Body of pancreas (tissue), 4 donors: ENCODE measurements at regions not wholly inside any gene's neighbourhood (a gene's known extent, or its start where the extent isn't known, plus 50 kb on each side); places are given as distances from the start of the nearest gene placed in this dataset.
"Not testable (repeated sequence)": the region's sequence is repeated elsewhere in the genome, so short reads cannot be mapped to it uniquely, and the experiment has no call there.

Source experiments
- ATAC-seq: fragments of 150-250 bp; one replicate; pipeline ENCODE4 v1.9.1; 2016
- DNase-seq, 4 donors: peaks; one replicate each; pipeline ENCODE4 v3.0.0-alpha.2; 2019
- H3K27ac ChIP-seq, 4 donors: fragments of 200-600 bp; sonication (generic); 1 replicate in 3 of 4; 2 replicates in 1 of 4; pipeline versions ENCODE4 v1.5.1 to v1.6.1; 2016 to 2019; ENCODE audit warnings: mild to moderate bottlenecking in 1 of 4, mixed read lengths in 1 of 4, moderate library complexity in 1 of 4
- H3K27me3 ChIP-seq, 2 donors: fragments of 200-600 bp; sonication (generic); one replicate each; pipeline ENCODE4 v1.6.0; 2016; ENCODE audit warnings: mild to moderate bottlenecking in 1 of 2
- H3K36me3 ChIP-seq, 2 donors: fragments of 200-600 bp; sonication (generic); replicated peaks in 1 of 2; 2 replicates each; pipeline ENCODE4 v1.5.1; 2016; ENCODE audit warnings: low read depth in 2 of 2; ENCODE audit not compliant: insufficient read depth in 1 of 2
- H3K4me1 ChIP-seq: fragments of 200-600 bp; sonication (generic); one replicate; pipeline ENCODE4 v1.6.0; 2016
- H3K4me3 ChIP-seq, 2 donors: fragments of 200-600 bp; sonication (generic); 1 replicate in 1 of 2; 2 replicates in 1 of 2; pipeline ENCODE4 v1.5.1; 2016 to 2019
- H3K9me3 ChIP-seq, 3 donors: fragments of 200-600 bp; sonication (generic); 1 replicate in 2 of 3; 2 replicates in 1 of 3; pipeline ENCODE4 v1.5.1; 2016
- POLR2A ChIP-seq, 3 donors: fragments of 450-650 bp; IDR thresholded peaks; one replicate each; pipeline ENCODE4 v1.6.1; 2016; ENCODE audit warnings: antibody characterized with exemption in 3 of 3, mild to moderate bottlenecking in 2 of 3
- WGBS, 2 donors: methylation state at CpG; one replicate each; pipeline ENCODE4 v1.1.5; 2017; 5-methylcytosine and 5-hydroxymethylcytosine counted together
- intact Hi-C: fragments of 100-400 bp; cut with DNase I; formaldehyde crosslinking; loops from one replicate; pipeline ENCODE4 v1.15.1; 2023
- TF ChIP-seq, protein P1 (sequence below), 7 experiments: fragments of 450-650 bp in 4 of 7; fragments of 200-600 bp in 3 of 7; sonication (generic) in 3 of 7; IDR thresholded peaks; one replicate each; pipeline ENCODE4 v1.5.1; 2016 to 2019; ENCODE audit warnings: antibody characterized with exemption in 7 of 7

DNA sequence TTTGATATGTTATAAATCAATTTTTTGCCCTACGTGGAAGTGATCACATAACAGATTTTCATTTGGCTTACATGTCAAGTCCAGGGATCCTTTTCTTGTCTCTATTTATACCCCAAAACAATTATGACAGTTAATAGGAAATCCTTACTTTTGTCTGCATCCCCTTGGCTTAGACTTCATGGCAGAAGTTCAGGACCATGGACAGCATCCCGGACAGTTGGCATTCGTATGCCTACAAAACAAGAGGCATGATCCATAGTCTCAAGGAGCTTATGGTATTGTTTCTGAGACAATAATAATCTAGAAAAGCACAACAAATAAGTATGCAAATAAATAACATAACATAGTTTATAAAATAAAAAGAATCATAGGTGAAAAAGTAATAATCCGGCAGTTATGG lies 214.3 kb upstream of the GRIA1 start:
- Histone ChIP-seq H3K4me1 (no peaks in the 10 kb centered on the region), H3K27me3 (no peaks in the 10 kb centered on the region), H3K9me3 (no peaks in the 10 kb centered on the region), H3K27ac (no peak overlapping the region), H3K4me3 (no peak overlapping the region), H3K36me3 (no peaks in the 10 kb centered on the region)
- DNase-seq (peak; percentile 14 to 46 (median 21)), ATAC-seq (no peak)
- no peak for TF ChIP-seq POLR2A (IDR thresholded peaks at IDR 0.05)
- TF ChIP-seq, protein P1, sequence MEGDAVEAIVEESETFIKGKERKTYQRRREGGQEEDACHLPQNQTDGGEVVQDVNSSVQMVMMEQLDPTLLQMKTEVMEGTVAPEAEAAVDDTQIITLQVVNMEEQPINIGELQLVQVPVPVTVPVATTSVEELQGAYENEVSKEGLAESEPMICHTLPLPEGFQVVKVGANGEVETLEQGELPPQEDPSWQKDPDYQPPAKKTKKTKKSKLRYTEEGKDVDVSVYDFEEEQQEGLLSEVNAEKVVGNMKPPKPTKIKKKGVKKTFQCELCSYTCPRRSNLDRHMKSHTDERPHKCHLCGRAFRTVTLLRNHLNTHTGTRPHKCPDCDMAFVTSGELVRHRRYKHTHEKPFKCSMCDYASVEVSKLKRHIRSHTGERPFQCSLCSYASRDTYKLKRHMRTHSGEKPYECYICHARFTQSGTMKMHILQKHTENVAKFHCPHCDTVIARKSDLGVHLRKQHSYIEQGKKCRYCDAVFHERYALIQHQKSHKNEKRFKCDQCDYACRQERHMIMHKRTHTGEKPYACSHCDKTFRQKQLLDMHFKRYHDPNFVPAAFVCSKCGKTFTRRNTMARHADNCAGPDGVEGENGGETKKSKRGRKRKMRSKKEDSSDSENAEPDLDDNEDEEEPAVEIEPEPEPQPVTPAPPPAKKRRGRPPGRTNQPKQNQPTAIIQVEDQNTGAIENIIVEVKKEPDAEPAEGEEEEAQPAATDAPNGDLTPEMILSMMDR (IDR thresholded peaks at IDR 0.05), result no peak
- 26 to 37% methylated on average over 4 of the region's 4 CpGs for WGBS, 2 donors
- intact Hi-C loops, result no loop called here

DNA sequence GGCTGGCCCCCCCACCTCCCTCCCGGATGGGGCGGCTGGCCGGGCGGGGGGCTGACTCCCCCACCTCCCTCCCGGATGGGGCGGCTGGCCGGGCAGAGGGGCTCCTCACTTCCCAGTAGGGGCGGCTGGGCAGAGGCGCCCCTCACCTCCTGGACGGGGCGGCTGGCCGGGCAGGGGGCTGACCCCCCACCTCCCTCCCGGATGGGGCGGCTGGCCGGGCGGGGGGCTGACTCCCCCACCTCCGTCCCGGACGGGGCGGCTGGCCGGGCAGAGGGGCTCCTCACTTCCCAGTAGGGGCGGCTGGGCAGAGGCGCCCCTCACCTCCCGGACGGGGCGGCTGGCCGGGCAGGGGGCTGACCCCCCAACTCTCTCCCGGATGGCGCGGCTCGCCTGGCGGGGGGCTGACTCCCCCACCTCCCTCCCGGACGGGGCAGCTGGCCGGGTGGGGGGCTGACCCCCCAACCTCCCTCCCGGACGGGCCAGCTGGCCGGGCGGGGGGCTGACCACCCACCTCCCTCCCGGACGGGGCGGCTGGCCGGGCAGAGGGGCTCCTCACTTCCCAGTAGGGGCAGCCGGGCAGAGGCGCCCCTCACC lies 194.1 kb upstream of the GRIA1 start:
- H3K4me1 ChIP-seq, H3K27me3 ChIP-seq, ATAC-seq, DNase-seq, H3K36me3 ChIP-seq, H3K4me3 ChIP-seq, H3K27ac ChIP-seq, H3K9me3 ChIP-seq, intact Hi-C loops: not testable (repeated sequence)
- WGBS, 2 donors, result no CpG with 5 or more reads among the region's 45 CpGs

DNA sequence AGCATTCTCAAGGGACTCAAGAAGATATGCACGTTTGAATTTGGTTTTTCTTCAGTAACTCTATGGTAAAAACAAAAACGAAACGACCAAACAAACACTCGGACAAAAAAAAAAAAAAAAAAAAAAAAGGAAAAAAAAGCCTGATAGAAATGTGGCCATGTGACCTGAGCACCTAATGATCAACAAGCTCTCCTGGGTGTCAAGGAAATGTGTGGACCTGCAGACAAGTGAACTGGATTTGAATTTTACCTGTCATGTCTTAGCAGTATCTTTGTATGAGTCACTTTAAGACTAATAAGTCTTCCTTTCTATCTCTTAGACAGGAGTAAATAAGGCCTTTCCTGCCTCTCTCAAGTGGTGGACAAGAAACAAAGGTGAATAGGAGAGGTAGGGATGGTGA lies 190.6 kb upstream of the GRIA1 start:
- intact Hi-C loops, result no loop called here
- Histone ChIP-seq H3K27ac (no peak overlapping the region), H3K27me3 (no peaks in the 10 kb centered on the region), H3K4me1 (no peaks in the 10 kb centered on the region), H3K9me3 (no peaks in the 10 kb centered on the region), H3K4me3 (no peak overlapping the region), H3K36me3 (no peaks in the 10 kb centered on the region)
- no peak for ATAC-seq
- no peak for DNase-seq
- 39 to 53% methylated on average over 4 of the region's 4 CpGs for WGBS, 2 donors
- no peak for TF ChIP-seq POLR2A (IDR thresholded peaks at IDR 0.05)
- TF ChIP-seq, protein P1 (IDR thresholded peaks at IDR 0.05), result no peak

DNA sequence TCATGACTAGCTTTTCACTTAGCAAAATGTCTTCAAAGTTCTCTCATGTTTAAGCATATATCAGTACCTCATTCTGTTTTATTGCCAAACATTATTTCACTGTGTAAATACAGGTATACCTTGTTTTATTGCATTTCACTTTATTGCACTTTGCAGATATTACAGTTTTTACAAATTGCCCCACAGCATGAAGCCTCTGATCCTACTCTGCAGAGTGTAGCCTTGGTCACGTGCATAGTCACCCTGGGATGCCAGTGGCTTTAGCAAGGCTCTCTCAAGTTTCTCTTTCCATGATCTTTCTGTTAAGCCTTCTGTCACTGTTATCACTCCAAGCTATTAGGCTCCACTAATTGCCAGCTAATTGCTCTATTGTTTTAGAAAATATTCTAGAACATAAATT lies 182.2 kb upstream of the GRIA1 start:
- DNase-seq, result no peak
- ATAC-seq, result no peak
- H3K27ac ChIP-seq, result no peak overlapping the region
- no peaks in the 10 kb centered on the region for H3K27me3 ChIP-seq
- H3K4me3 ChIP-seq, result no peak overlapping the region
- peaks cover 6% of the 10 kb centered on the region for H3K4me1 ChIP-seq
- H3K36me3 ChIP-seq, result no peaks in the 10 kb centered on the region
- intact Hi-C loops, result no loop called here
- TF ChIP-seq, protein P1 (IDR thresholded peaks at IDR 0.05), result no peak
- no peak for TF ChIP-seq POLR2A (IDR thresholded peaks at IDR 0.05)
- WGBS, 2 donors, result 47 to 48% methylated on average over 1 of the region's 1 CpG
- H3K9me3 ChIP-seq, result no peaks in the 10 kb centered on the region

DNA sequence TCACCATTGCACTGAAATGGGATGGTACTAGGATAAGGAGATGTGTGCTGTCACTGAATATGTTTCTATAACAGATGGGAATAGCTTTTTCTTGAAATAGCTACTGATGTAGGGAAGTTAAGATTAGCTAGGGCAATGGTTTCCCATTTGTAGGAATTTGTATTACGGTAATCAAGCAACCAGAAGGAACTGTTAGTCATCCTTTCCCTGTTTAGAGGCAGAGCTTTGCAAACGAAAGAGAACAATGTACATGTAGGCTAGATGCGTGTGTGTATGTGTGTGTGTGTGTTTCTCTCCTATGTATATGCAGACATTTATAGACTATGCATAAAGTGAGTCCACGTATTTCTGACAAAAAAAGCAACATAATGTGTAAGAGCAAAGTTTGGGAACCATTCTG lies 171.9 kb upstream of the GRIA1 start:
- H3K4me1 ChIP-seq, result peaks cover 6% of the 10 kb centered on the region
- no peak overlapping the region for H3K27ac ChIP-seq
- no peaks in the 10 kb centered on the region for H3K9me3 ChIP-seq
- no peak for TF ChIP-seq POLR2A (IDR thresholded peaks at IDR 0.05)
- TF ChIP-seq, protein P1 (IDR thresholded peaks at IDR 0.05), result no peak
- no peak for ATAC-seq
- intact Hi-C loops, result no loop called here
- H3K27me3 ChIP-seq, result no peaks in the 10 kb centered on the region
- H3K4me3 ChIP-seq, result no peak overlapping the region
- no peak for DNase-seq
- H3K36me3 ChIP-seq, result no peaks in the 10 kb centered on the region
- WGBS, 2 donors, result 75 to 88% methylated on average over 4 of the region's 4 CpGs
